ENCODE measurements at regions not wholly inside any gene's neighbourhood (a gene's known extent, or its start where the extent isn't known, plus 50 kb on each side); places are given as distances from the start of the nearest gene placed in this dataset.
"Not testable (repeated sequence)": the region's sequence is repeated elsewhere in the genome, so short reads cannot be mapped to it uniquely, and the experiment has no call there.

DNA sequence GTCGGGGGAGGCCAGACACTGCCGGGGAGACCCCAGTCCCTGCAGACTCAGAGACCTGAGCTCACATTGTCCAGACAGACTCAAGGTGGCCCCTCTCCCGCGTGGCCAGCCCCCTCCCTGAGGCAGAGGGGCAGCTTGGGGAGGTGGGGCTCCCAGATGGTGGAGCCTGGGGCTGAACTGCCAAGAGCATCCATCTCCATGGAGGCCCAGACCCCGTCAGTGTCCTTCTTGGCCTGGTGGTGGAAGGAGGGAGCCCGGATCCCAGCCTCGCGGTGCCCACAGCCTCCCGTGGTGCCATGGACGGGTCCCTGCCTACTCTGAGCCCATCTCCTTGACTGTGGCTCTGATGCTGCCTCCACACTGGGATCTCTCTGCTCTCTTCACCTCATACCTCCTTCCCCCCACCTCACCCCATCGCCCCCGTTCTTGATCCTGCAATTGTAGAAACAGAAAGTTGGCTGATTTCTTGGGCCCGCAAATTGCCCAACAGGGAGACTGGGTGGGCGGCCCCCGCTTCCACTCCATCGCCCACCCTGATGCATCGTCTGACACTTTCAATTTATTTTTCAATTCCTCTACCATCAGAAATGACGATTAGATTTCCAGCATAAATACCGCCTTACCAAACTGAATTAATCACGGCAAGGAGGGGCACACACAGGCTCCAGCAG, 348.9 kb downstream of the MATN1 start:
- DNase-seq: no peak

DNA sequence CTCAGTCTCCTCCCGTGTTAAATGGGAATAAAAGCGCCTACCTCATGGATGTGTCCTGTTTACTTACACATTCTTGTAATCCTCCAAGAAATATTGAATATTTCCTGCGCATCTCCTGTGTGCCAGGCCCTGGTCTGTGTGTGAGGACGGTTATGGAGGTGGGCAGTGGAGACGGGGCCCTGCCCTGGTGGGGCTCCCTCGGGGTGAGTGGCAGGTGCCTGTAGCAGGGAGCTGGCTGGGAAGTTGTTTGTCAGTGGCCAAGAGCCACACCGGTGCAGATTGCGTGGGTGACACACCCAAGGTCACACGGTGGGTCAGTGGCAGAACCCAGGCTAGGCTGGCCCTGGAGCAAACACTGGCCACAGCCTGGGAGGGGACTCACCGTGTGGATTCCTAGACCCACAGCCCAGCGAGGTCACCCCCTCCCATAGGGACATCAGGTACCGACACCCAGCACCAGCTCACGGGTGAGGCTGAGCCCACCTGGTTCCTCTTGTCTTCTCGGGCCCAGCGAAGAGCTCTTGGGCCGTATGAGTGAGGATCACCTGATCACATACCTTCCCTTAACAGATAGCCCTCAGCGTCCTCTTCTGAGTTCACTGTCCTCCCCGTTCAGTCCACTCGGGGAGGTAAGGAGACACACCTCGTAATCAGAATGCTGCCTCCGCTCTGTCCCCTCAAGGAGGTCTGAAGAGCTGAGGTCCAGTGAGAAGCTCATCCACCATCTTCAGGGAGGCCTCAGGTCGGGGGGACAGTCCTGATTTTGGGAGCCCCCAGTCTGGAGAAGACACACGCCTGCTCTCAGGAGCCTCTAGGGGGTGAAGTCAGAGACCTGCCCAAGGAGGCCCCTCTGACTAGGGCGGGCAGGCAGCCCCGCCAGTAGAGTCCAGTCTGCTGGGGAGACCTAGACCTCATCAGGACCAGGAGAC, 349.6 kb downstream of the MATN1 start:
- no peak for DNase-seq

GRCh38 chr1:30372792-30373433, 350.5 kb downstream of the MATN1 start:
- DNase-seq: no peak

DNA sequence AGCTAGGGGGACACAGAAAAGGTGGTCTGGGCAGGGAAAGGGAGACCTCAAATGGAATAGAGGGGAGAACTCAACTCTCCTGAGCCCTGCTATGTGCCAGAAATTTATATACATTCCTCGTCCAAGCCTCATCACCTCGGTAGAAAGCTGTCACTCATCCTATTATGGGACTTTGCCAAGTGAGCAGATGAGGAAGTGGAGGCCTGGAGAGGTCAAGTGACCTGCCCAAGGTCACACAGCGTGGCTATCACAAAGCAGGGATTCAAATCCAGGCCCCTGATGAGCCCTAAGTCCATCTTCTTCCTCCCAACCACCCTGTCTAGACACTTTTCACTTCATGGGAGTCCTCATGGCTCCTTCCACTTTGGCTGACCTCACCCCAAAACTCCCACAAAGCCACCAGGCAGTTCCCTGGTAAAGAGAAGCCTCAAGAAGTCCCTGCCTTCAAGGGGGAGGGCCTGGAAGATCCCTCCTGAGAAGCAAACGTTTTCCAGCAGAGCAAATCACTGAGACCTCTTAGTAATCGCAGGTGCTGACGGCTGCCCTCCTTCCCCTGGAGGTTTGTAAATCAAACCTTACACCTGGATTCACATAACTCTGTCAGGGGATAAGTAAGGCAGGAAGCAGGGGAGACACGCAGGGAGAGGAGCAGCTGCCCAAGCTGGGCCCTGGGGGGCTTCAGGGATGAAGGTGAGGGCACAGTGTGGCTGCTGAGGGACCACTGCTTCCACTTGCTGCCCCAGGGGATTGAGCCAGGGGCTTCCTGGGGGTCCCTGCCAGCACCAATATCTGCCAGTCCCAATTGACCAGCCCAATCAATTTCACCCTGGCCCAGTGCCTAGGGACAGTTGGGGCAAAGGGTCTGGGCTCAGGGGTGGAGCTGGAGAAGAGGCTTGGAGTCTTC, 351.2 kb downstream of the MATN1 start:
- no peak for DNase-seq

GRCh38 chr1:30371179-30371788, 352.1 kb downstream of the MATN1 start:
- no peak for DNase-seq

GRCh38 chr1:30368651-30369240, 354.6 kb downstream of the MATN1 start:
- DNase-seq: no peak

DNA sequence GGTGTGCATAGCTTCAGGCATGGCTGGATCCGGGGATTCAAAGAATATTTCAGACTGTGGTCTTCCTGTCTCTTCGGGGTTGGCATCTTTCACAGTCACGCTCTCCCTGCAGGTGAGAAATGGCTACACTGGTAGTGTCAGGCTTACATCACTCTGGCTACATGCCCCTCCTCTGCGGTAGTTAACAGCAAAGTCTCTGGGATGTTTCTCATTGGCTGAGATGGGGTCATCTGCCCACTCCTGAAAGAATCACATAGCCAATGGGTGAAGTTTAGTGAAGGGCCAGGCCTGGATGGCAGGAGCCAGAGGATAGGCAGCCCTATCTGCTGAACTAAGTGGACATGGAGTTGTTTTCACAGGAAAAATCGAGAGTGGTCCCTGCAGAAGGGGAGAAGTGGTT, 356.5 kb downstream of the MATN1 start:
- DNase-seq: no peak

- no peak for DNase-seq
Observed at GRCh38 chr1:30366199-30366598, 357.2 kb downstream of the MATN1 start.

GRCh38 chr1:30365596-30365995, 357.8 kb downstream of the MATN1 start:
- DNase-seq: no peak

- DNase-seq: no peak
Observed at GRCh38 chr1:30363031-30363430, 360.4 kb downstream of the MATN1 start.

DNA sequence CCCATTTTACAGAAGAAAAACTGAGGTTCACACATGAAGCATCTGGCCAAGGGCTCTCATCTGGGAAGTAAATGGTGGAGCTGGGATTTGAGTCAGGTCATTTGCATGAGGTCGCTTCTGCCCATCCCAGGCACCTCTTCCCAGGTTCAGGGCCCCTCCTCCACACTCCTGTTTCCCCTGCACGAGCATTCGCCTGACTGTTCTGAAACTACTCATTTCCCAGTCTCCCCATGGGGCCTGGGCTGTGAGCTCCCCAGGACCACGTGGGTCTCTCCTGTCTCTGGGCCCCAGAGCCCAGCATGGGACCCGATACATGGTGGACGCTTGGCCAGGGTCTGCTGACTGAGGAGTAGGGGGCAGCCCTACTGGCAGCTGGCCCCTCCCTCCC, 360.8 kb downstream of the MATN1 start:
- DNase-seq: no peak

DNA sequence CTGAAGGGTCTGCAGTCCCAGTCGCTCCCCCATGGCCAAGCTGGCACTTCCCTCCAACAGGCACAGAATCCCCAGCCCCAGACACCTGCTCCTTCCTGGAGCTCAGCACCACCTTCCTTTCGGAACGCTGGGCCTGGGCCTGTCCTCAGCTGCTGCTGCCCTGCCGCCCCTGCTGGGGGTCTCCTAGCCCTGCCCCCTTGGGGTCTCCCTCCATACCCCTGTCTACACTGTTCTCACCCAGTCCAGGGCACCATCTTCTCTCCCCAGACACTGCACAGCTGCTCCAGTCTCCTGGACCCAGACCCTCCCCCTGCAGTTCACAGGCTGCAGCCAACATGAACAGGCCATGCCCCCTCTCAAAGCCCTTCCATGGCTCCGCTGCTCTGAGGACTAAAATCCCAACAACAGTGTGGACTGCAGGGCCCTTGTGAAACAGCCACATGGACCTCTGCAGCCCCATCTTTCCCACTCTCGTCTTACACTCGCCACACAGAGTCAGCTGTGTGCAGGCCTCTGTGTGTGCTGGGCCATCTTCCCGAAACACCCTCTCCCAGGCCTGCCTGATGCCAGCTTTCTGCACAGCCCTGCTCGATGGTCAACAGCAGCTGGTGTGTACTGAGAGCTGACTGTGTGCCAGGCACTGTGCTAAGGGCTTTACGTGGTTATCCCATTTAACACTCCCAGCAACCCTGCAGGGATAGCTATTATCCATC, 361.3 kb downstream of the MATN1 start:
- DNase-seq: not testable (repeated sequence)

- no peak for DNase-seq
Observed at GRCh38 chr1:30360753-30361152, 362.6 kb downstream of the MATN1 start.

GRCh38 chr1:30360281-30360680, 363.1 kb downstream of the MATN1 start:
- DNase-seq: no peak

- DNase-seq: no peak
Observed at GRCh38 chr1:30359539-30360220, 363.7 kb downstream of the MATN1 start.

DNA sequence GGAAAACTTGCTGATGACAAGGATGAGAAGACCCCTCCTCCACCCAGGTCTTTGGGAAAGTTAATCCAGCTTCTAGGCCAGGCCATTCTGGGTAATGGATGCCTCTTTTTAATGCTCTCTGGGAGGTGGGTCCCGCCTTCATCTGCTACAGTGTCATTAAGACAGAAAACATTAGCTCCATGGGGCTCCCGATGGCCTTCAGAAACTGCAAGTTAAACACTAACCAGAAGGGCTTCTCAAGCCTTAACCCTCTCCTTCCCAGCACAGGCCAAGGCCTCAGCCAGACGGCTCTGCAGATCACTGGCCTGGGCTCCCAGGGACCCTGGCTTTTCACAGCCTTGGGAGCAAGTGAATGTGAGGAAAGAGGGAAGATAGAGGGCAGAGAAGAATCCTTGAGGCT, 364.9 kb downstream of the MATN1 start:
- DNase-seq: no peak

DNA sequence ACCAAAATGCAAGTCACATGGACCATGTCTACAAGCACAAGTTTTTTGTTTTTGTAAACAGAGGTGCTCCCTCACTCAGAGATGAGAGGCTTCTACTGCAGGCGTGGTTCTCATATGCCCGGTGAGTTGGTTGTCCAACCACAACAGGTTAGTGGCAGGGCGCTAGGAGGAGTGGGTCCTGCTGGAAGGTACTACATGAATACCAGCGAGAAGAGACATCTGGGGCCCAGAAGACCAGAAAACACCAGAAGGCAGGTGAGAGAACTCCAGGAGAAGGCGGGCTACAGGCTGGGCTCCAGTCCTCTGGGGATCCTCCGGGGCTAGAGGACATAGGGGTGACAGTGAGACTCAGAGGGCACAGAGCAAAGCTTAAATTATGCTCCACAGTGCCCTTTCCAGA, 366.5 kb downstream of the MATN1 start:
- no peak for DNase-seq

- DNase-seq: no peak
Observed at GRCh38 chr1:30354410-30354809, 369.0 kb downstream of the MATN1 start.

- no peak for DNase-seq
Observed at GRCh38 chr1:30353637-30354036, 369.7 kb downstream of the MATN1 start.

DNA sequence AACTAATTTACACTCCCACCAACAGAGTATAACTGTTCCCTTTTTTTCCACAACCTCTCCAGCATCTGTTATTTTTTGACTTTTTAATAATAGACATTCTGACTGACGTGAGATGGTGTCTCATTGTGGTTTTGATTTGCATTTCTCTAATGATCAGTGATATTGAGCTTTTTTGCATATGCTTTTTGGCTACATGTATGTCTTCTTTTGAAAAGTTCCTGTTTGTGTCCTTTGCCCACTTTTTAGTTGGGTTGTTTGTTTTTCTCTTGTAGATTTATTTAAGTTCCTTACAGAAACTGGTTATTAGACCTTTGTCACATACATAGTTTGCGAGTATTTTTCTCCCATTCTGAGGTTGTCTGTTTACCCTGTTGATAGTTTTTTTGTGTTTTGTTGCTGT, 375.2 kb downstream of the MATN1 start:
- no peak for DNase-seq
